SK-N-MC (cell line): ENCODE measurements at regions not wholly inside any gene's neighbourhood (a gene's known extent, or its start where the extent isn't known, plus 50 kb on each side); places are given as distances from the start of the nearest gene placed in this dataset.
"Not testable (repeated sequence)": the region's sequence is repeated elsewhere in the genome, so short reads cannot be mapped to it uniquely, and the experiment has no call there.

ENCODE experiments used
- DNase-seq: peaks from one replicate; pipeline ENCODE4 v3.0.0-alpha.2; 2011; ENCODE audit warnings: low read depth, low spot score
- H3K27ac ChIP-seq: fragments of 200-600 bp; sonication (generic); 2 replicates; pipeline ENCODE4 v1.5.1; 2016; ENCODE audit warnings: mixed run types
- H3K36me3 ChIP-seq: fragments of 200-600 bp; sonication (generic); 2 replicates; pipeline ENCODE4 v1.6.1; 2017; ENCODE audit warnings: antibody characterized with exemption, low read length, mixed read lengths; ENCODE audit not compliant: insufficient read depth
- H3K4me3 ChIP-seq: fragments of 200-600 bp; sonication (generic); 2 replicates; pipeline ENCODE4 v1.5.1; 2016
- H3K9ac ChIP-seq: fragments of 200-600 bp; sonication (generic); 2 replicates; pipeline ENCODE4 v1.8.0; 2017; ENCODE audit warnings: mixed run types, mixed read lengths; ENCODE audit not compliant: insufficient read length
- H3K9me3 ChIP-seq: fragments of 200-600 bp; sonication (generic); 2 replicates; pipeline ENCODE4 v1.6.1; 2017; ENCODE audit warnings: low read depth, mild to moderate bottlenecking, antibody characterized with exemption, low read length, moderate library complexity, mixed read lengths
- EZH2 ChIP-seq: fragments of 200-600 bp; sonication (generic); IDR thresholded peaks from one replicate; pipeline ENCODE4 v1.6.1; 2017; ENCODE audit warnings: antibody characterized with exemption
- FOXP2 ChIP-seq: optimal IDR thresholded peaks from 2 replicates; pipeline ENCODE3; 2011; ENCODE audit warnings: mild to moderate bottlenecking, moderate library complexity; ENCODE audit not compliant: insufficient read depth; ENCODE audit errors: extremely low read length, control extremely low read depth
- POLR2AphosphoS5 ChIP-seq: IDR thresholded peaks from 2 replicates; pipeline ENCODE4 v1.6.1; 2012; ENCODE audit warnings: mild to moderate bottlenecking, low read depth, low read length, borderline replicate concordance

GRCh38 chr4:127509155-127509554, 123.6 kb upstream of the INTU start:
- no peak for DNase-seq
- TF ChIP-seq POLR2AphosphoS5 (no peak), EZH2 (no peak), FOXP2 (no peak)
- Histone ChIP-seq H3K27ac (no peak overlapping the region), H3K4me3 (no peak overlapping the region), H3K9ac (no peak overlapping the region), H3K9me3 (no peaks in the 10 kb centered on the region), H3K36me3 (no peaks in the 10 kb centered on the region)

DNA sequence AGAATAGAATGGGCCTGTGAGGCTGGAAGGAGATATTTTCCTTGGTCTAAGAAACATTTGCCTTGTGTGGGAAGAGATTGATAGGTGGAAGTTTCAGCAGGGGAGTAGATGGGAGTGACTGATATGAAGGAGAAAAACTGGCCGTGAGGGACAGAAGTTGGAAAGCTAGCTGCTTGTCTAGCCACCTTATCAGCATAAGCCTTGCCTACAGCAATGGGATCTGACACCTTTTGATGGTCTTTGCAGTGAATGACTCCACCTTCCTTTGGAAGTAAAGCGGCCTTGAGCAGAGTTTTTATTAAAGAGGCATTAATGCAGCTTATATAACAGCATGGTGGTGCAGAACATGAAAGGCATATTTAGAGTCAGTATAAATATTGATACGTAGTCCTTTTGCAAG, 120.1 kb upstream of the INTU start:
- not testable (repeated sequence) for H3K9ac ChIP-seq, H3K9me3 ChIP-seq, DNase-seq, H3K4me3 ChIP-seq, H3K36me3 ChIP-seq, H3K27ac ChIP-seq

- not testable (repeated sequence) for H3K36me3 ChIP-seq, H3K9me3 ChIP-seq, H3K9ac ChIP-seq, H3K27ac ChIP-seq, H3K4me3 ChIP-seq, DNase-seq
Observed at GRCh38 chr4:127515259-127515658, 117.5 kb upstream of the INTU start.

- TF ChIP-seq EZH2 (no peak), FOXP2 (no peak), POLR2AphosphoS5 (no peak)
- H3K36me3 ChIP-seq, result no peaks in the 10 kb centered on the region
- no peaks in the 10 kb centered on the region for H3K9me3 ChIP-seq
- no peak for DNase-seq
- H3K4me3 ChIP-seq, result no peak overlapping the region
- H3K9ac ChIP-seq, result no peak overlapping the region
- H3K27ac ChIP-seq, result no peak overlapping the region
Observed at GRCh38 chr4:127518046-127518445, 114.7 kb upstream of the INTU start.

DNA sequence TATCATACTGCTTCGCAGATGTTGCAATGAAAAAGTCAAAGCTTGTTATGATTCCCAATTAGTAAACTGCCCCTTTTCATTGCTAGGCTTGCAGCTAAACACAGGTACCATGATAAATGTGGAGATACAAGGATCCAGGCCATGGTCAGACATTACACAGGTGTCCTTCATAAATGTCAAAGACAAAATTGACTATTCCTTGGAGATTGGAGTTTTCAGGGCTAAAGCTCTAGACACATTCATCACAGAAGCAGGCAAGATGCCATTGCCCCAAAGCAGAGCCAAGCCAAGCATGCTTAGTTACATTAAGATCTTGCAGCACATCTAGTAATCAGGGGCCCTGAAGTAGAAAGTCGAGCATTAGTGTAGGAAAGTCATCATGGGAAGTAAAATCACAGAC, 111.3 kb upstream of the INTU start:
- H3K4me3 ChIP-seq, result no peak overlapping the region
- TF ChIP-seq FOXP2 (no peak), POLR2AphosphoS5 (no peak), EZH2 (no peak)
- H3K9ac ChIP-seq, result no peak overlapping the region
- no peaks in the 10 kb centered on the region for H3K9me3 ChIP-seq
- DNase-seq, result no peak
- H3K27ac ChIP-seq, result no peak overlapping the region
- H3K36me3 ChIP-seq, result no peaks in the 10 kb centered on the region

DNA sequence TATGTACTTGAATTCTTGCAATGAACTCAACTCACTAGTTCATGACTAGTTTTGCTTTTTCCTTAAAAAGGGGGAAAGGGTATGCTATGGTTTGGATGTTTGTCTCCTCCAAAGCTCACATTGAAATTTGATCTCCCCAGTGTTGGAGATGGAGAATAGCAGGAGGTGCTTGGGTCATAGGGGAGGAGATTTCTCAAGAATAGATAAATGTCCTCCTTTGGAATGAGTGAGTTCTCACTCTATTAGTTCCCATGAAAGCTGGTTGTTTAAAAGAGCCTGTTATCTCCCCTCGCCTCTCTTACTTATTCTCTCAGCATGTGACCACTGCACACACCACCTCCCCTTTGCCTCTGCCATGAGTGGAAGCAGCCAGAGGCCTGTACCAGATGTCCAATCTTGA, 109.4 kb upstream of the INTU start:
- H3K4me3 ChIP-seq, result no peak overlapping the region

GRCh38 chr4:127525608-127526007, 107.1 kb upstream of the INTU start:
- Histone ChIP-seq H3K9ac (no peak overlapping the region), H3K4me3 (no peak overlapping the region), H3K36me3 (no peaks in the 10 kb centered on the region), H3K9me3 (no peaks in the 10 kb centered on the region), H3K27ac (no peak overlapping the region)
- DNase-seq, result no peak
- no peak for TF ChIP-seq EZH2
- no peak for TF ChIP-seq FOXP2
- no peak for TF ChIP-seq POLR2AphosphoS5

More for the DNA sequence above, 109.4 kb upstream of the INTU start:
- Histone ChIP-seq H3K27ac (no peak overlapping the region), H3K9me3 (no peaks in the 10 kb centered on the region), H3K36me3 (no peaks in the 10 kb centered on the region), H3K9ac (no peak overlapping the region)
- no peak for DNase-seq
- TF ChIP-seq POLR2AphosphoS5 (no peak), FOXP2 (no peak), EZH2 (no peak)

GRCh38 chr4:127528302-127528701, 104.5 kb upstream of the INTU start:
- DNase-seq, result no peak
- Histone ChIP-seq H3K9ac (no peak overlapping the region), H3K9me3 (no peaks in the 10 kb centered on the region), H3K4me3 (no peak overlapping the region), H3K36me3 (no peaks in the 10 kb centered on the region), H3K27ac (no peak overlapping the region)
- TF ChIP-seq POLR2AphosphoS5 (no peak), EZH2 (no peak), FOXP2 (no peak)

- H3K9me3 ChIP-seq, H3K36me3 ChIP-seq, H3K9ac ChIP-seq, H3K4me3 ChIP-seq, DNase-seq, H3K27ac ChIP-seq: not testable (repeated sequence)
Observed at GRCh38 chr4:127529879-127530278, 102.9 kb upstream of the INTU start.

GRCh38 chr4:127533028-127533700, 99.6 kb upstream of the INTU start:
- H3K9ac ChIP-seq, result no peak overlapping the region
- H3K9me3 ChIP-seq, result no peaks in the 10 kb centered on the region
- TF ChIP-seq EZH2 (no peak), POLR2AphosphoS5 (no peak), FOXP2 (no peak)
- H3K27ac ChIP-seq, result no peak overlapping the region
- no peaks in the 10 kb centered on the region for H3K36me3 ChIP-seq
- DNase-seq, result no peak
- no peak overlapping the region for H3K4me3 ChIP-seq
